ENCODE measurements at regions not wholly inside any gene's neighbourhood (a gene's known extent, or its start where the extent isn't known, plus 50 kb on each side); places are given as distances from the start of the nearest gene placed in this dataset.

DNA sequence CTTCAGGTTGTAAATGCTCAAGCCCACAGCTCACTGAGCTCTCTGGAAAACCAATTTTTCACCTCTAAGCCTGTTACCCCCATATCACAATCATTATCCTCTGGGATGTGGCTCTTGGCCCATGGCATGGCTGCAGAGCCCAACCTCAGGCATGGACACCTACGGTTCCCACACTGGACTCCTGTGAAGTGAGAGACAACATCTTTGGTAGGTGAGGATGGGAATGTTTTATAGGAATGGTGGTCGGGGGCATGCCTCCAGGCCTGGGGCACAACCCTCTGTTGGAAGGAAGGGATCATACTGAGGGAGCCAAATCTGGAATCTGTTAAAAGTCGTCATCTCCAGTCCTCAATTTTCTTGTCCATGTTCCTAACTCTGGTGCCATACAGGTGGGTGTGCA, 179.1 kb downstream of the FOXD2 start:
- Histone ChIP-seq H3K27me3 (ENCODE audit: control insufficient read depth, insufficient read depth, low read length) (no peaks in the 10 kb centered on the region), H3K4me2 (ENCODE audit: low read length) (no peak overlapping the region), H3K9me3 (replicated peaks; ENCODE audit: low read length) (no peaks in the 10 kb centered on the region), H3K4me3 (ENCODE audit: low read length) (no peak overlapping the region), H3K9ac (ENCODE audit: low read depth, low read length) (no peak overlapping the region), H3K36me3 (ENCODE audit: insufficient read depth, low read length) (no peaks in the 10 kb centered on the region), H3K4me1 (ENCODE audit: control insufficient read depth, insufficient read depth, low read length) (no peaks in the 10 kb centered on the region)

DNA sequence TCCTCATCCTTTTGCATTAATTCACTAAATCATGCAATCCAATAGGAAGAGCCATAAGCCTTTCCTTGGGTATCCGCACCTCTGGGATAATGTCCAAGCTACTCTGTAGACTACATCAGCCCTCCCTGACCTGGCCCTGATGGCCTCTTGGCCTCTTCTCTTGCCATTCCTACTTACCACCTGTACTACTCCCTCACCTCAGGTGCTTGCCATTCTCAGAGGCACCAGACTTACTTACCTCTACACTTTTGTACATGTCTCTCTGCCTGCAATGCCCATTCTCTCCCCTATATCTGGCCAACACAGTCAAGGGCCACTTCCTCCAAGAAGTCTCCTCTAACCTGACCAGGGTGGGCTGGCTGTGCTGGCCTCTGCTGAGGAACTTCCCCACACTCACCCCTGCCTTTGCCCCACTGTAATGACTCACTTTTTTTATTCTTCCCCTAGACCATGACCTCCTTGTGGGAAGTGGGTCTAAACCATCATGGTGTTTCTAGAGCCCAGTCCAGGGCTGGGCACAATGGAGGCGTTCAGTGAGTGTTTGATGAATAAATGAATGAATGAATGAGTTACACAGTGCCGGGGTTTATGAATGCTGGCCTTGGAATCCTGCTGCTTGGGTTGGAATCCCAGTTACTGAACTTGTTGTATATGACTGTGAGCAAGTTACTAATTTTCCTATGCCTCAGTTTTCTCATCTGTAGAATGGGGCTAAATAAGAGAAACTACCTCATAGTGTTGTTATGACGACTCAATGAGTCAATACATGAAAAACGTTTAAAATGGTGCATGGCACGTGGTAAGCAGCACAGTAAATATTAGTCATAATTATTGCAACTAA, 179.8 kb downstream of the FOXD2 start:
- Histone ChIP-seq H3K4me1 (ENCODE audit: control insufficient read depth, insufficient read depth, low read length) (no peaks in the 10 kb centered on the region), H3K36me3 (ENCODE audit: insufficient read depth, low read length) (no peaks in the 10 kb centered on the region), H3K9me3 (replicated peaks; ENCODE audit: low read length) (no peaks in the 10 kb centered on the region), H3K4me3 (ENCODE audit: low read length) (no peak overlapping the region), H3K4me2 (ENCODE audit: low read length) (no peak overlapping the region), H3K9ac (ENCODE audit: low read depth, low read length) (no peak overlapping the region), H3K27me3 (ENCODE audit: control insufficient read depth, insufficient read depth, low read length) (no peaks in the 10 kb centered on the region)

DNA sequence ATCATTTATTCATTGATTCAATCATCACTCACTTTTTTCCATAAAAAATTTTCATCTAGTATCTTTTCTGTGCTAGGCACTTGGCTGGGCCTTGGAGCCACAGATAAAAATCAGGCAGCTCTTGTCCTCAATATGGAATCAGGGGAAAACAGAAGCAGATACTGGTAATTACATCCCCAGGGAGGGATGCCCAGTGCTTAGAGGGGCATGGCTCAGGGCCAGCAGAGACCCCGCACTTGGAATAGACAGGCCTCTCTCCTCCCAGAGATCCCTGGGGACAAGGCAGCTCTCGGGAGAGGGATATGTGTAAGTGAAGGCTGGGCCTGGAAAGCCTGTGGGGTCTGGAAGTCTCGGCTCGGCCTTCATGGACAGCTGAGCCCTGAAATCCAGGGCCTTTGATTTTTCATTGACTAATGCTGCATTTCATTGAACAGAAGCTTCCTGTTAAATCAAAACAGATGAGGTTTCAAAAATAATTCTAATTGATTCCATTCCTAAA, 180.4 kb downstream of the FOXD2 start:
- Histone ChIP-seq H3K4me1 (ENCODE audit: control insufficient read depth, insufficient read depth, low read length) (no peaks in the 10 kb centered on the region), H3K9me3 (replicated peaks; ENCODE audit: low read length) (no peaks in the 10 kb centered on the region), H3K4me3 (ENCODE audit: low read length) (no peak overlapping the region), H3K27me3 (ENCODE audit: control insufficient read depth, insufficient read depth, low read length) (no peaks in the 10 kb centered on the region), H3K9ac (ENCODE audit: low read depth, low read length) (no peak overlapping the region), H3K36me3 (ENCODE audit: insufficient read depth, low read length) (no peaks in the 10 kb centered on the region), H3K4me2 (ENCODE audit: low read length) (no peak overlapping the region)

DNA sequence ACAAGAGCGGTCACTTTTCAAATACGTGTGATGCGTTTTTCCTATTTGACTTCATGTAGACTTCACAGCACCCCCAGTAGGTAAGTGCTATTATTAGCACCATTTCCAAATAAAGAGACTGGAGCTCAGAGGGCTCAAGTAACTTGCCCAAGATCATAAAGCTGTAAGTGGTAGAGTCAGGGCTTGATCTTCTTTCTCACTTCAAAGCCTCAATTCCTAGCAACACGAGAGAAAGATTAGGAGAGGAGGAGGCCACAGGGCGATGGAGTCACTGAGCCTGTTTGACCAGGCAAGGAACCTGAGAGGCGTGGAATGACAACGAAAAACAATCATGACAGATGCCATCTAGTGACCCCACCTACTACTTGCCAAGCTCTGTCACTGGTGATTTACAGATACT, 181.0 kb downstream of the FOXD2 start:
- H3K27me3 ChIP-seq (ENCODE audit: control insufficient read depth, insufficient read depth, low read length), result no peaks in the 10 kb centered on the region
- no peaks in the 10 kb centered on the region for H3K4me1 ChIP-seq (ENCODE audit: control insufficient read depth, insufficient read depth, low read length)
- no peak overlapping the region for H3K9ac ChIP-seq (ENCODE audit: low read depth, low read length)
- H3K36me3 ChIP-seq (ENCODE audit: insufficient read depth, low read length), result no peaks in the 10 kb centered on the region
- no peak overlapping the region for H3K4me3 ChIP-seq (ENCODE audit: low read length)
- H3K4me2 ChIP-seq (ENCODE audit: low read length), result no peak overlapping the region
- no peaks in the 10 kb centered on the region for H3K9me3 ChIP-seq (replicated peaks; ENCODE audit: low read length)

DNA sequence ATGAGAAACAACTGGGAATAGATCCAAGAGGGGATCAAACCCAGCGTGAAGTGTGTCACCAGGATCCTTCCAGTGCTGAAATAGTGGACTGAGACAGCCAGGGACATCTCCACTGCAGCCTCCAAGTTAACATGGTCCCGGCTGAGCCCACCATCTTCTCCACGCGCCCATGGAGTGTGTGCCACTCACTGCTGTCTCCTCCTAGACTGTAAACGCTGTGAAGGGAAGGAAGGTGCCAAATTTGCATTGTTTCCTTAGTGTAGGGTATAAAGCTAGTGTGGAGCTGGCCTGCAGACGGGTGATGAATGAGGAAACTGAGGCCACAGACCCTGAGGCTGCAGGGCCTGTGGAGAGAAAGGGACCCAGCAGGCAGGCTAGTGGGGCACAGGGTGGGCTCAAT, 183.6 kb downstream of the FOXD2 start:
- Histone ChIP-seq H3K4me3 (ENCODE audit: low read length) (no peak overlapping the region), H3K36me3 (ENCODE audit: insufficient read depth, low read length) (no peaks in the 10 kb centered on the region), H3K9ac (ENCODE audit: low read depth, low read length) (no peak overlapping the region), H3K4me2 (ENCODE audit: low read length) (no peak overlapping the region), H3K9me3 (replicated peaks; ENCODE audit: low read length) (no peaks in the 10 kb centered on the region), H3K4me1 (ENCODE audit: control insufficient read depth, insufficient read depth, low read length) (no peaks in the 10 kb centered on the region), H3K27me3 (ENCODE audit: control insufficient read depth, insufficient read depth, low read length) (no peaks in the 10 kb centered on the region)

DNA sequence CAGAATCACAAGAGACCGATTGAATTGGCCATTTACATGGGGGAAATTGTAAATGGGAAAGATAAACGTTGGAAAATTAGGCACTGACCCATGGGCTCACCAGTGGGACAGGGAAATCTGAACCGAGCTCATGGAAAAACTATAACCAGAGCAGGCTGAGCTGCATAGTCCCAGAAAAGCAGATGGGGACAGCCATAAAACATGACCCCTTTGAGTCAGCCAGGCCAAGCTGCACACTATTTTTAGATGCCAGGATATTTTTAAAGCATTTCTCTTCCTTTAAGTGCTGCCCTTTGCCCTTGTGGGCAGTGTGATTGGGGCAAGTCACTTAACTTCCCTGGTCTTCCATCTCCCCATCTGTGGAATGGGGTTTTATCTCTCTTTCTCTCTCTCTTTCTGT, 184.1 kb downstream of the FOXD2 start:
- H3K36me3 ChIP-seq (ENCODE audit: insufficient read depth, low read length), result no peaks in the 10 kb centered on the region

DNA sequence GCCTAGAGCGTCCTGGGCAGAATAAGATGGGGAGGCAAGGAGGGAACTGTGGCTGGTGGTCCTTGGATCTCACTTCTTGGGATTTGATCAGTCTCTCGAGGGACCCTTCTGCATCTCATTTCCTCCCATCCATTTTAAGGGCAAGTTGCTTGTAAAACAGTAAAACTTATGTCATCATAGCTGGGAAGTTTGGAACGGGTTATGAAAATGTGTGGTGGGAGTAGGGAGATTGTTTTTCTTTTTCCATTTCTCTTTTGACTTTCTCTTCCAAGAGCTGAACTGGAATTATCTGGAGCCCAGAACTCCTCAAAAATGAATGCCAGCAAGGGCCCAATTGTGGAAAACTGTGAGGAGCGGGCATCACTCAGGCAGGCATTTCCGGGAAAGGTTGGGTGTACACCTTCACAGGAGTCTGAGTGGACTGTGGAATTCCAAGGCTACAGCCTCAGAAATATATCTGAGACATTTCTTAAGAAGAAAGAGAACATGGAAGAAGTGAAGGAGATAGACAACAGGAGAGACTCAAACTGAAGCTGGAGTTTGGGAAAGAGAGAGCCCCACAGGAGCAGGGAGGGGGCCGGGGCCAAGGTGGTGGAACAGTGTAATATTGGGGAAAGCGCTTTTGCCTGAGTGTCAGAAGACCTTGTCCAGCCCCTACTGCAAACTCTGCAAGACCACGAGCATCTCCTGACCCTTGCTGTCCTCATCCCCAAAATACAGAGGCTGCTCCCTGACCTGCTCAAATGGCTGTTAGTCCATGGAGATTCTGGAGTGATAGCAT, 185.1 kb downstream of the FOXD2 start:
- Histone ChIP-seq H3K36me3 (ENCODE audit: insufficient read depth, low read length) (no peaks in the 10 kb centered on the region), H3K27me3 (ENCODE audit: control insufficient read depth, insufficient read depth, low read length) (no peaks in the 10 kb centered on the region), H3K9ac (ENCODE audit: low read depth, low read length) (no peak overlapping the region), H3K4me2 (ENCODE audit: low read length) (no peak overlapping the region), H3K9me3 (replicated peaks; ENCODE audit: low read length) (no peaks in the 10 kb centered on the region), H3K4me1 (ENCODE audit: control insufficient read depth, insufficient read depth, low read length) (no peaks in the 10 kb centered on the region), H3K4me3 (ENCODE audit: low read length) (no peak overlapping the region)

More for the DNA sequence above, 184.1 kb downstream of the FOXD2 start:
- H3K4me1 ChIP-seq (ENCODE audit: control insufficient read depth, insufficient read depth, low read length), result no peaks in the 10 kb centered on the region
- H3K9ac ChIP-seq (ENCODE audit: low read depth, low read length), result no peak overlapping the region
- H3K4me2 ChIP-seq (ENCODE audit: low read length), result no peak overlapping the region
- H3K27me3 ChIP-seq (ENCODE audit: control insufficient read depth, insufficient read depth, low read length), result no peaks in the 10 kb centered on the region
- no peak overlapping the region for H3K4me3 ChIP-seq (ENCODE audit: low read length)
- no peaks in the 10 kb centered on the region for H3K9me3 ChIP-seq (replicated peaks; ENCODE audit: low read length)

DNA sequence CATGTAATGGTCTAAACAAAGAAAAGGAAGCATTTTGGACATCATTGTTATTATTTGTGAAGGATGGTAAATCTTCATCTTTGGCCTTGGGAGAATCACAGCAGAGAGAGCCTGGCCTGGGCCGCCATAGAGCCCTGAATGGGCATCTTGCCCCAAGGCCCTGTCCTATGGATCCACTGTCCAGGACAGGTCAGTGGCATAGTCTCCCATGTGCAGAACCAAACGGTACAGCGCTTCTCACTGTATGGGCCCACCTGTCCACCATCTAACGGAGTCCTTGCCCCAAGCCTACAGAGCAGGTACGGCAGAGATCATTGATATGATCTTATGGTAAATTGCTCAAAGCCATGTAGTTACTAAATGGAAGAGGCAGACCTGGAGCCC, 185.7 kb downstream of the FOXD2 start:
- H3K9ac ChIP-seq (ENCODE audit: low read depth, low read length), result no peak overlapping the region
- H3K36me3 ChIP-seq (ENCODE audit: insufficient read depth, low read length), result no peaks in the 10 kb centered on the region
- no peaks in the 10 kb centered on the region for H3K4me1 ChIP-seq (ENCODE audit: control insufficient read depth, insufficient read depth, low read length)
- H3K4me2 ChIP-seq (ENCODE audit: low read length), result no peak overlapping the region
- H3K27me3 ChIP-seq (ENCODE audit: control insufficient read depth, insufficient read depth, low read length), result no peaks in the 10 kb centered on the region
- no peaks in the 10 kb centered on the region for H3K9me3 ChIP-seq (replicated peaks; ENCODE audit: low read length)
- no peak overlapping the region for H3K4me3 ChIP-seq (ENCODE audit: low read length)

DNA sequence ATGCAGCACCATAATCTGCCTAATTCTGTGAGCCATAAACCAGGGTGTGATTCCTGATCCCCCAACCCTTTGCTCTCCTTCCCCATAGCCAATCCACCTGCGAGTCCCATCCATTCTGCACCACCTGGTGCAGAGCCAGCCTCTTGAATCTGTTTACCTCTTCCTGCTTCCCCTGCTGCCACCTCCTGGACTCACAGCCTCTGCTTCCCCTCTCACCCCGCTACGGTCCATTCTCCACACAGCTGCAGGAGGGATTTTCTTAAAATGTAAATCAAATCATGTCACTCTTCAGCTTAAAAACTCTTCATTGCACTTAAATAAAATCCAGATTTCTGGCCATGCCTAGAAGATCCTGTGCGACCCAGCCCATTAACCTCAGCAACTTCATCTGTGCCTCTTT, 186.7 kb downstream of the FOXD2 start:
- no peaks in the 10 kb centered on the region for H3K27me3 ChIP-seq (ENCODE audit: control insufficient read depth, insufficient read depth, low read length)

DNA sequence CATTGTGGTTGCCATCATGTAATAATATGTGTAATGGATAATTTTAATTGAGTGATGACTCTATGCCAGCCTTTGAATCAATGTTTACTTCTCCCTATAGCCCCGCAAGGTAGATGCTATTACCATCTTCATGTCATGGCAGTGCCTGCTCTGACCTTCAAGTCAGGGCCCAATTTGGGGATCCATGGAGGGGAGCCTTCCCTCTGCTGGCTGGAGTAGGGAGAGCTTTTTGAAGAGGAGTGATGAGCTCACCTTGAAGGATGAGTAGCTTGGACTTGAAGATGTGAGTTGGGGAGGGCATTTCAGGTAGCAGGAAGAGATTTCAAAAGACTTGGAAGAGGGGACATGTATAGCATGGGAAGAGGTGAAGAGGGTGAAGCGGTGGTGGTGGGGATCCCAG, 189.2 kb downstream of the FOXD2 start:
- H3K36me3 ChIP-seq (ENCODE audit: insufficient read depth, low read length), result no peaks in the 10 kb centered on the region
- no peak overlapping the region for H3K4me3 ChIP-seq (ENCODE audit: low read length)
- H3K27me3 ChIP-seq (ENCODE audit: control insufficient read depth, insufficient read depth, low read length), result no peaks in the 10 kb centered on the region
- H3K4me2 ChIP-seq (ENCODE audit: low read length), result no peak overlapping the region
- H3K4me1 ChIP-seq (ENCODE audit: control insufficient read depth, insufficient read depth, low read length), result no peaks in the 10 kb centered on the region
- no peak overlapping the region for H3K9ac ChIP-seq (ENCODE audit: low read depth, low read length)
- no peaks in the 10 kb centered on the region for H3K9me3 ChIP-seq (replicated peaks; ENCODE audit: low read length)

More for the DNA sequence above, 186.7 kb downstream of the FOXD2 start:
- Histone ChIP-seq H3K4me2 (ENCODE audit: low read length) (no peak overlapping the region), H3K4me3 (ENCODE audit: low read length) (no peak overlapping the region), H3K9me3 (replicated peaks; ENCODE audit: low read length) (no peaks in the 10 kb centered on the region), H3K4me1 (ENCODE audit: control insufficient read depth, insufficient read depth, low read length) (no peaks in the 10 kb centered on the region), H3K36me3 (ENCODE audit: insufficient read depth, low read length) (no peaks in the 10 kb centered on the region), H3K9ac (ENCODE audit: low read depth, low read length) (no peak overlapping the region)

DNA sequence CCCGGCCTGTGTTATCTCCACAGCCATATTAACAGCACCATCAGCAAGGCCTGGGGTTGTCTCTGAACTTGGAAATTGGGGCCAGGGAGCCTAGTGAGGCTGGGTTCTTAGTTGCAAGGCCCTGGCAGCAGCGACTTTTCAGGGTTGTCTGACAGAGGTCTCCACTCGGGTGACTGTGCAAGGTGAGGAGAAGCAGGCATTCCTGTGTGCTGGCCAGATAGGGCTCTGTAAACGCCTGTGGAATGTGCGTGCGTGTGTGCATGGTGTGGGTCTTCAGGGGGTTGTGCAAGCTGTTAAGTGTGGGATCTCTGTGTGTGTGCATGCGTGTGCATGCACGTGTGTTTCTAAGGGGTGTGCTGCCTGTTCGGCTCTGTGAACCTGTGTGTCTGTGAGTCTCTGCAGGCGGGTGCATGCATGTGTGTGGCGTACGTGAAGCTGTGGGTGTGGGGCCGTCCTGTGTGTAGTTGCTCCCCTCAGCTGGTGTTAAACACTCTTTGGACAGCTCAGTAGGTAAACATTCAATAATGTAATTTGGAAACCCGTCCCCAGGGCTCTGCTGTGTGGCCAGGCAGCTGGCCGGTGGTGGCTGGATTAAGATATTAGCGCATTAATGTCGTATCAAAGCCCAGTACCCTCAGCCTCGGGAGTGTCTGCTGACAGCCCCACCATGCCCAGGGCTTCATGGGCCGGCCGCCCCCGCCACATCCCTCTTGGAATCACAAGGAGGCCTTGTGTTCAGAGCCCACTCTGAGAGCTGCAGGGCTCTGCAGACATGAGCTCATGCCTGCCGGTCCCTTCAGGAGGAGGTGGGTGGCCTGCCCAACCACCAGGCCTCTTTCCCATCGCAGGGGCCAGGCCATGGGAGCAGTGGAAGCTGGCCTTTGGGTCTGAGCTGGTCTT, 189.9 kb downstream of the FOXD2 start:
- H3K4me1 ChIP-seq (ENCODE audit: control insufficient read depth, insufficient read depth, low read length), result no peaks in the 10 kb centered on the region
- no peaks in the 10 kb centered on the region for H3K9me3 ChIP-seq (replicated peaks; ENCODE audit: low read length)
- no peak overlapping the region for H3K4me3 ChIP-seq (ENCODE audit: low read length)
- no peak overlapping the region for H3K4me2 ChIP-seq (ENCODE audit: low read length)
- no peak overlapping the region for H3K9ac ChIP-seq (ENCODE audit: low read depth, low read length)
- peaks cover 2% of the 10 kb centered on the region for H3K27me3 ChIP-seq (ENCODE audit: control insufficient read depth, insufficient read depth, low read length)
- H3K36me3 ChIP-seq (ENCODE audit: insufficient read depth, low read length), result no peaks in the 10 kb centered on the region

Data from skeletal muscle satellite cell (primary cell).